ENCODE measurements at regions not wholly inside any gene's neighbourhood (a gene's known extent, or its start where the extent isn't known, plus 50 kb on each side); places are given as distances from the start of the nearest gene placed in this dataset.

DNA sequence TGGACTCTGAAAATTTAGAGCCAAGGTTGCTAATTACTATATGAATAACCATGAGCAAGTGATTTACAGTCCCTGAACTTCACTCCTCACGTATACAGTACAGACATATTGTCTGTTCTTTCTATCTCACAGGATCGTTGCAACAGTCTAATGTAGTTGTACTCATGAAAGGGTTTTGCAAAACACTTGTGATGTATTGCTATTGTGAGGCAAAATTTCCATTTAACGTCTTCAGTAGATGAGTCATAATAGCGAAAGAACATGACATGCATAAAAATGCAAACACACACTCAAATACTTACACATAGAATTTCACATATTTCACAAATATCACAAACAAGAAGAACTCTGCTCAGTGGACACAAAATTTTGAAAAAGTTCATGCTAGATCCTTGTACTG lies 134.6 kb upstream of the TRPC6 start:
- Histone ChIP-seq H3K4me1 (ENCODE audit: control insufficient read depth in 1 of 2, insufficient read depth in 2 of 2, low read length in 2 of 2) (no peaks in the 10 kb centered on the region), H3K36me3 (ENCODE audit: control insufficient read depth in 1 of 2, insufficient read depth in 2 of 2, low read length in 2 of 2) (no peaks in the 10 kb centered on the region), H3K4me2 (ENCODE audit: low read length) (no peak overlapping the region), H3K4me3 (replicated peaks in 1 of 2; ENCODE audit: low read depth in 1 of 2, low read length in 2 of 2) (no peak overlapping the region), H4K20me1 (ENCODE audit: insufficient read depth) (no peaks in the 10 kb centered on the region), H3K9ac (ENCODE audit: low read length) (no peak overlapping the region), H3K9me2 (ENCODE audit: insufficient read depth) (no peaks in the 10 kb centered on the region), H2AFZ (ENCODE audit: low read depth, low read length, poor library complexity, severe bottlenecking) (no peak overlapping the region), H3K9me3 (ENCODE audit: control insufficient read depth in 1 of 2, insufficient read depth in 1 of 2, low read depth in 1 of 2, low read length in 2 of 2) (no peaks in the 10 kb centered on the region), H3K79me2 (ENCODE audit: insufficient read depth, low read length) (no peaks in the 10 kb centered on the region), H3K27ac (ENCODE audit: low read depth, low read length) (no peak overlapping the region), H3K27me3 (ENCODE audit: insufficient read depth, low read length) (no peaks in the 10 kb centered on the region)
- no TSS peak for BruUV-seq (replicated peaks)
- ChIA-PET RAD21 (ENCODE audit: low non-redundant PET in 1 of 2, low total read pairs in 2 of 2, uncharacterized antibody in 2 of 2, unreplicated experiment in 2 of 2) (no interaction called here), POLR2A (no interaction called here), CTCF (no interaction called here)
- ATAC-seq (no peak), DNase-seq (ENCODE audit: low read depth, low spot score) (no peak)
- intact Hi-C loops (cut with micrococcal nuclease) = no loop called here
- TF ChIP-seq POLR2A (IDR thresholded peaks at IDR 0.05; ENCODE audit: borderline replicate concordance, extremely low read depth, insufficient read depth, insufficient read length) (no peak), POLR2AphosphoS5 (IDR thresholded peaks at IDR 0.05; ENCODE audit: low read depth, low read length) (no peak), EZH2 (IDR thresholded peaks at IDR 0.05) (no peak), EZH2phosphoT487 (IDR thresholded peaks at IDR 0.05; ENCODE audit: borderline replicate concordance) (no peak), JUND (IDR thresholded peaks at IDR 0.05) (no peak), SIN3A (IDR thresholded peaks at IDR 0.05; ENCODE audit: low read depth) (no peak), EGR1 (IDR thresholded peaks at IDR 0.05; ENCODE audit: low read depth) (no peak)
- TF ChIP-seq, protein P1, sequence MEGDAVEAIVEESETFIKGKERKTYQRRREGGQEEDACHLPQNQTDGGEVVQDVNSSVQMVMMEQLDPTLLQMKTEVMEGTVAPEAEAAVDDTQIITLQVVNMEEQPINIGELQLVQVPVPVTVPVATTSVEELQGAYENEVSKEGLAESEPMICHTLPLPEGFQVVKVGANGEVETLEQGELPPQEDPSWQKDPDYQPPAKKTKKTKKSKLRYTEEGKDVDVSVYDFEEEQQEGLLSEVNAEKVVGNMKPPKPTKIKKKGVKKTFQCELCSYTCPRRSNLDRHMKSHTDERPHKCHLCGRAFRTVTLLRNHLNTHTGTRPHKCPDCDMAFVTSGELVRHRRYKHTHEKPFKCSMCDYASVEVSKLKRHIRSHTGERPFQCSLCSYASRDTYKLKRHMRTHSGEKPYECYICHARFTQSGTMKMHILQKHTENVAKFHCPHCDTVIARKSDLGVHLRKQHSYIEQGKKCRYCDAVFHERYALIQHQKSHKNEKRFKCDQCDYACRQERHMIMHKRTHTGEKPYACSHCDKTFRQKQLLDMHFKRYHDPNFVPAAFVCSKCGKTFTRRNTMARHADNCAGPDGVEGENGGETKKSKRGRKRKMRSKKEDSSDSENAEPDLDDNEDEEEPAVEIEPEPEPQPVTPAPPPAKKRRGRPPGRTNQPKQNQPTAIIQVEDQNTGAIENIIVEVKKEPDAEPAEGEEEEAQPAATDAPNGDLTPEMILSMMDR (IDR thresholded peaks at IDR 0.05 in 2 of 3, conservative IDR thresholded peaks at IDR 0.05 in 1 of 3; ENCODE audit: borderline replicate concordance in 1 of 3, insufficient read depth in 1 of 3, low read depth in 2 of 3, low read length in 2 of 3) = no peak
- TF ChIP-seq, protein P2, sequence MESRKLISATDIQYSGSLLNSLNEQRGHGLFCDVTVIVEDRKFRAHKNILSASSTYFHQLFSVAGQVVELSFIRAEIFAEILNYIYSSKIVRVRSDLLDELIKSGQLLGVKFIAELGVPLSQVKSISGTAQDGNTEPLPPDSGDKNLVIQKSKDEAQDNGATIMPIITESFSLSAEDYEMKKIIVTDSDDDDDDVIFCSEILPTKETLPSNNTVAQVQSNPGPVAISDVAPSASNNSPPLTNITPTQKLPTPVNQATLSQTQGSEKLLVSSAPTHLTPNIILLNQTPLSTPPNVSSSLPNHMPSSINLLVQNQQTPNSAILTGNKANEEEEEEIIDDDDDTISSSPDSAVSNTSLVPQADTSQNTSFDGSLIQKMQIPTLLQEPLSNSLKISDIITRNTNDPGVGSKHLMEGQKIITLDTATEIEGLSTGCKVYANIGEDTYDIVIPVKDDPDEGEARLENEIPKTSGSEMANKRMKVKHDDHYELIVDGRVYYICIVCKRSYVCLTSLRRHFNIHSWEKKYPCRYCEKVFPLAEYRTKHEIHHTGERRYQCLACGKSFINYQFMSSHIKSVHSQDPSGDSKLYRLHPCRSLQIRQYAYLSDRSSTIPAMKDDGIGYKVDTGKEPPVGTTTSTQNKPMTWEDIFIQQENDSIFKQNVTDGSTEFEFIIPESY (IDR thresholded peaks at IDR 0.05; ENCODE audit: extremely low read depth, insufficient replicate concordance, low read length) = no peak
